H9 (cell line): ENCODE measurements at regions not wholly inside any gene's neighbourhood (a gene's known extent, or its start where the extent isn't known, plus 50 kb on each side); places are given as distances from the start of the nearest gene placed in this dataset.

Experiments
- DNase-seq: peaks from one replicate; pipeline ENCODE4 v3.0.0-alpha.2; 2017
- H2AFZ ChIP-seq: one replicate; pipeline ENCODE4 v1.6.1; 2013; ENCODE audit warnings: mild to moderate bottlenecking, low read length, control low read depth, moderate library complexity
- H2AK5ac ChIP-seq: 2 replicates; pipeline ENCODE4 v1.6.1; 2013; ENCODE audit warnings: low read length, control low read depth, mixed read lengths; ENCODE audit not compliant: insufficient read length
- H2BK120ac ChIP-seq: one replicate; pipeline ENCODE4 v1.6.1; 2013; ENCODE audit warnings: low read depth, mild to moderate bottlenecking, low read length, control low read depth, inconsistent platforms; ENCODE audit not compliant: poor library complexity, severe bottlenecking
- H2BK12ac ChIP-seq: 2 replicates; pipeline ENCODE4 v1.6.1; 2013; ENCODE audit warnings: low read length, control low read depth, mixed read lengths, low read depth; ENCODE audit not compliant: insufficient read length
- H2BK15ac ChIP-seq: 2 replicates; pipeline ENCODE4 v1.6.1; 2013; ENCODE audit warnings: low read depth, low read length, control low read depth
- H2BK20ac ChIP-seq: one replicate; pipeline ENCODE4 v1.6.1; 2013; ENCODE audit warnings: low read depth, mild to moderate bottlenecking, low read length, control low read depth, inconsistent platforms; ENCODE audit not compliant: poor library complexity, severe bottlenecking
- H2BK5ac ChIP-seq: 2 replicates; pipeline ENCODE4 v1.6.1; 2013; ENCODE audit warnings: low read length, control low read depth, mixed read lengths; ENCODE audit not compliant: insufficient read length
- H3K14ac ChIP-seq: 2 replicates; pipeline ENCODE4 v1.6.1; 2013; ENCODE audit warnings: low read length, control low read depth; ENCODE audit not compliant: insufficient read depth
- H3K18ac ChIP-seq: 2 replicates; pipeline ENCODE4 v1.6.1; 2013; ENCODE audit warnings: low read depth, mild to moderate bottlenecking, mixed read lengths, low read length, control low read depth; ENCODE audit not compliant: insufficient read length
- H3K23ac ChIP-seq: 2 replicates; pipeline ENCODE4 v1.6.1; 2013; ENCODE audit warnings: low read length, control low read depth, mixed read lengths, low read depth; ENCODE audit not compliant: insufficient read length
- H3K23me2 ChIP-seq: 2 replicates; pipeline ENCODE4 v1.6.1; 2013; ENCODE audit warnings: low read depth, mild to moderate bottlenecking, mixed read lengths, low read length, control low read depth; ENCODE audit not compliant: insufficient read length, poor library complexity, severe bottlenecking
- H3K27ac ChIP-seq: 2 replicates; pipeline ENCODE4 v1.5.1; 2013; ENCODE audit warnings: low read length, control low read depth, mixed read lengths, low read depth; ENCODE audit not compliant: insufficient read length
- H3K27me3 ChIP-seq: 2 replicates; pipeline ENCODE4 v1.6.1; 2013; ENCODE audit warnings: low read length, control low read depth, inconsistent platforms; ENCODE audit not compliant: insufficient read depth
- H3K4ac ChIP-seq: 2 replicates; pipeline ENCODE4 v1.6.1; 2013; ENCODE audit warnings: low read depth, mild to moderate bottlenecking, control low read depth, inconsistent platforms, low read length, moderate library complexity
- H3K4me1 ChIP-seq: 2 replicates; pipeline ENCODE4 v1.6.1; 2013; ENCODE audit warnings: low read length, control low read depth, inconsistent platforms; ENCODE audit not compliant: insufficient read depth
- H3K4me2 ChIP-seq: 2 replicates; pipeline ENCODE4 v1.6.1; 2013; ENCODE audit warnings: low read length, control low read depth, mixed read lengths; ENCODE audit not compliant: insufficient read length, insufficient read depth
- H3K56ac ChIP-seq: 2 replicates; pipeline ENCODE4 v1.6.1; 2013; ENCODE audit warnings: low read depth, mild to moderate bottlenecking, mixed read lengths, low read length, control low read depth; ENCODE audit not compliant: insufficient read length
- H3K79me1 ChIP-seq: 2 replicates; pipeline ENCODE4 v1.6.1; 2013; ENCODE audit warnings: low read depth, mild to moderate bottlenecking, moderate library complexity, low read length, control low read depth, inconsistent platforms; ENCODE audit not compliant: insufficient read depth, poor library complexity, severe bottlenecking
- H3K79me2 ChIP-seq: 2 replicates; pipeline ENCODE4 v1.6.1; 2013; ENCODE audit warnings: low read length, control low read depth, inconsistent platforms; ENCODE audit not compliant: insufficient read depth
- H3K9ac ChIP-seq: 2 replicates; pipeline ENCODE4 v1.6.1; 2013; ENCODE audit warnings: low read length, control low read depth, mixed read lengths; ENCODE audit not compliant: insufficient read length; ENCODE audit errors: extremely low read depth
- H3K9me3 ChIP-seq: one replicate; pipeline ENCODE4 v1.6.1; 2013; ENCODE audit warnings: low read depth, low read length, inconsistent platforms; ENCODE audit not compliant: control insufficient read depth
- H3T11ph ChIP-seq: one replicate; pipeline ENCODE4 v1.6.1; 2013; ENCODE audit warnings: mild to moderate bottlenecking, low read length, control low read depth, inconsistent platforms
- H4K20me1 ChIP-seq: one replicate; pipeline ENCODE4 v1.6.1; 2013; ENCODE audit not compliant: control insufficient read depth, insufficient read length, insufficient read depth
- H4K5ac ChIP-seq: 2 replicates; pipeline ENCODE4 v1.6.1; 2013; ENCODE audit warnings: low read depth, mild to moderate bottlenecking, mixed read lengths, low read length, control low read depth; ENCODE audit not compliant: insufficient read length
- H4K8ac ChIP-seq: replicated peaks from 2 replicates; pipeline ENCODE4 v1.6.1; 2013; ENCODE audit warnings: low read length, control low read depth, mixed read lengths, low read depth; ENCODE audit not compliant: insufficient read length
- H4K91ac ChIP-seq: 2 replicates; pipeline ENCODE4 v1.6.1; 2013; ENCODE audit warnings: low read depth, mild to moderate bottlenecking, moderate library complexity, mixed read lengths, low read length, control low read depth; ENCODE audit not compliant: insufficient read length
- H3K27ac Mint-ChIP-seq, 3 experiments: 2 replicates in 2 of 3; 3 replicates in 1 of 3; pipeline ENCODE4 v1.8.0; 2020 to 2021; ENCODE audit warnings: mixed read lengths in 3 of 3, mild to moderate bottlenecking in 1 of 3, moderate library complexity in 1 of 3
- H3K27me3 Mint-ChIP-seq: 2 replicates; pipeline ENCODE4 v1.8.0; 2021; ENCODE audit warnings: low read depth, mild to moderate bottlenecking, moderate library complexity, mixed read lengths
- H3K36me3 Mint-ChIP-seq, 3 experiments: 2 replicates in 2 of 3; 3 replicates in 1 of 3; pipeline ENCODE4 v1.8.0; 2020 to 2021; ENCODE audit warnings: low read depth in 3 of 3, mixed read lengths in 3 of 3; ENCODE audit not compliant: insufficient read depth in 1 of 3
- H3K4me1 Mint-ChIP-seq, 2 experiments: 2 replicates each; pipeline ENCODE4 v1.8.0; 2020; ENCODE audit warnings: mixed read lengths in 2 of 2
- H3K4me3 Mint-ChIP-seq, 2 experiments: 2 replicates in 1 of 2; 3 replicates in 1 of 2; pipeline ENCODE4 v1.8.0; 2020 to 2021; ENCODE audit warnings: mild to moderate bottlenecking in 2 of 2, mixed read lengths in 2 of 2, moderate library complexity in 1 of 2
- H3K9me3 Mint-ChIP-seq, 2 experiments: 2 replicates in 1 of 2; 3 replicates in 1 of 2; pipeline ENCODE4 v1.8.0; 2020; ENCODE audit warnings: mild to moderate bottlenecking in 2 of 2, mixed read lengths in 2 of 2, moderate library complexity in 1 of 2
- WGBS: extraction: QIAGEN DNeasy Blood & Tissue Kit; methylation state at CpG from one replicate; pipeline ENCODE4 v1.1.7; 2013; ENCODE audit warnings: missing lambda C conversion rate, low lambda C conversion rate, mixed read lengths; ENCODE audit not compliant: insufficient read length; ENCODE audit errors: extremely low coverage; 5-methylcytosine and 5-hydroxymethylcytosine counted together
- TF ChIP-seq, protein P1 (sequence below): fragments of 200-600 bp; sonication (generic); conservative IDR thresholded peaks from 3 replicates; pipeline ENCODE4 v1.8.0; 2021; ENCODE audit warnings: antibody characterized with exemption, mild to moderate bottlenecking

- no peak overlapping the region for H3K4ac ChIP-seq
- no peak overlapping the region for H3K14ac ChIP-seq
- no peak overlapping the region for H4K5ac ChIP-seq
- no peak overlapping the region for H3T11ph ChIP-seq
- H3K27me3 Mint-ChIP-seq: no peaks in the 10 kb centered on the region; the same call in 1 of the 2 replicates
- TF ChIP-seq, protein P1, sequence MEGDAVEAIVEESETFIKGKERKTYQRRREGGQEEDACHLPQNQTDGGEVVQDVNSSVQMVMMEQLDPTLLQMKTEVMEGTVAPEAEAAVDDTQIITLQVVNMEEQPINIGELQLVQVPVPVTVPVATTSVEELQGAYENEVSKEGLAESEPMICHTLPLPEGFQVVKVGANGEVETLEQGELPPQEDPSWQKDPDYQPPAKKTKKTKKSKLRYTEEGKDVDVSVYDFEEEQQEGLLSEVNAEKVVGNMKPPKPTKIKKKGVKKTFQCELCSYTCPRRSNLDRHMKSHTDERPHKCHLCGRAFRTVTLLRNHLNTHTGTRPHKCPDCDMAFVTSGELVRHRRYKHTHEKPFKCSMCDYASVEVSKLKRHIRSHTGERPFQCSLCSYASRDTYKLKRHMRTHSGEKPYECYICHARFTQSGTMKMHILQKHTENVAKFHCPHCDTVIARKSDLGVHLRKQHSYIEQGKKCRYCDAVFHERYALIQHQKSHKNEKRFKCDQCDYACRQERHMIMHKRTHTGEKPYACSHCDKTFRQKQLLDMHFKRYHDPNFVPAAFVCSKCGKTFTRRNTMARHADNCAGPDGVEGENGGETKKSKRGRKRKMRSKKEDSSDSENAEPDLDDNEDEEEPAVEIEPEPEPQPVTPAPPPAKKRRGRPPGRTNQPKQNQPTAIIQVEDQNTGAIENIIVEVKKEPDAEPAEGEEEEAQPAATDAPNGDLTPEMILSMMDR: no peak
- no peak overlapping the region for H2AK5ac ChIP-seq
- H3K18ac ChIP-seq: no peak overlapping the region
- no peaks in the 10 kb centered on the region for H3K79me1 ChIP-seq
- peaks cover 2% of the 10 kb centered on the region; the same call in 1 of the 2 replicates for H3K4me1 ChIP-seq
- H3K9me3 ChIP-seq: peaks cover 7% of the 10 kb centered on the region
- no peak overlapping the region for H4K91ac ChIP-seq
- no peak overlapping the region for H2AFZ ChIP-seq
- no peak overlapping the region for H2BK120ac ChIP-seq
- H2BK20ac ChIP-seq: no peak overlapping the region
- peaks cover 6 to 22% (median 14%) of the 10 kb centered on the region in 3 experiments; a peak in 6 of 7 replicates for H3K36me3 Mint-ChIP-seq
- peaks cover 8 to 17% of the 10 kb centered on the region in 2 experiments for H3K4me1 Mint-ChIP-seq
- no peak overlapping the region for H3K56ac ChIP-seq
- H3K79me2 ChIP-seq: no peaks in the 10 kb centered on the region
- H2BK15ac ChIP-seq: no peak overlapping the region
- no peaks in the 10 kb centered on the region for H4K20me1 ChIP-seq
- H3K4me2 ChIP-seq: no peak overlapping the region
- WGBS: no CpG with 5 or more reads among the region's 1 CpG
- no peak overlapping the region for H4K8ac ChIP-seq
- peaks cover 26 to 29% of the 10 kb centered on the region in 2 experiments for H3K9me3 Mint-ChIP-seq
- H3K23ac ChIP-seq: no peak overlapping the region
- no peaks in the 10 kb centered on the region for H3K23me2 ChIP-seq
- no peak overlapping the region for H2BK12ac ChIP-seq
- no peak for DNase-seq
- no peak overlapping the region for H2BK5ac ChIP-seq
- H3K27ac Mint-ChIP-seq: no peak overlapping the region
- H3K4me3 Mint-ChIP-seq: no peak overlapping the region
- no peak overlapping the region for H3K9ac ChIP-seq
- no peaks in the 10 kb centered on the region for H3K27me3 ChIP-seq
- no peak overlapping the region for H3K27ac ChIP-seq
These were observed 259.5 kb downstream of the MSRB3 start for GRCh38 chr12:65537978-65538377.
